HFFc6 (cell line): ENCODE measurements at regions not wholly inside any gene's neighbourhood (a gene's known extent, or its start where the extent isn't known, plus 50 kb on each side); places are given as distances from the start of the nearest gene placed in this dataset.

ENCODE experiments used
- DNase-seq: peaks from one replicate; pipeline ENCODE4 v3.0.0-alpha.2; 2018
- H3K27ac Mint-ChIP-seq: 2 replicates; pipeline ENCODE4 v1.8.0; 2020; ENCODE audit warnings: mild to moderate bottlenecking, mixed read lengths
- H3K27me3 Mint-ChIP-seq: 2 replicates; pipeline ENCODE4 v1.8.0; 2021; ENCODE audit warnings: mild to moderate bottlenecking, moderate library complexity, mixed read lengths; ENCODE audit not compliant: insufficient read depth
- H3K36me3 Mint-ChIP-seq: 2 replicates; pipeline ENCODE4 v1.8.0; 2021; ENCODE audit warnings: low read depth, mixed read lengths
- H3K4me1 Mint-ChIP-seq: 2 replicates; pipeline ENCODE4 v1.8.0; 2020; ENCODE audit warnings: low read depth, mixed read lengths
- H3K4me3 Mint-ChIP-seq: 2 replicates; pipeline ENCODE4 v1.8.0; 2020; ENCODE audit warnings: mild to moderate bottlenecking, moderate library complexity, mixed read lengths
- H3K9me3 Mint-ChIP-seq: 2 replicates; pipeline ENCODE4 v1.8.0; 2020; ENCODE audit warnings: mild to moderate bottlenecking, mixed read lengths
- TF ChIP-seq, protein P1 (sequence below): fragments of 200-600 bp; sonication (generic); IDR thresholded peaks from 2 replicates; pipeline ENCODE4 v1.5.0; 2021; ENCODE audit warnings: antibody characterized with exemption, mild to moderate bottlenecking

DNA sequence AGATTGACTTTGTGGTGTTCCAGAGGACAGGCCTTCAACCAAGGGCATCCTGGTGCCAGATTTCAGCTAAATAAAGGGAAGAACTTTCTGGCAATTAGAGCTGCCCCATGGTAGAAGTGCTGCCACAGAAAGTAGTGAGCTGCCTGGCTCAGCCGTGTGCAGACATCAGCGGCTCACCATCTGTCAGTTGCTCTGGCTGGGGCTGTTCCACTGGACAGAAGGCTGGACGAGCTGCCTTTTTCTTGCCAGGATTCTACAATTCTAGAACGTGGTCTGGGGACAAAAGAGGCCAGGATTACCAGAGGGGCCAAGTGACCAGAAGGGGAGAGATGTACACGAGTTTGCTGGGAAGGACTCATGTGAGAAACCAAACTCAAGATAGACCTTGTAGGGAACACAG is 107.0 kb upstream of the RPL38 start:
- Mint-ChIP-seq H3K4me1 (no peaks in the 10 kb centered on the region), H3K36me3 (no peaks in the 10 kb centered on the region), H3K4me3 (no peak overlapping the region), H3K9me3 (peaks cover 39% of the 10 kb centered on the region), H3K27ac (no peak overlapping the region), H3K27me3 (no peaks in the 10 kb centered on the region; the same call in 1 of the 2 replicates)
- no peak for DNase-seq
- TF ChIP-seq, protein P1, sequence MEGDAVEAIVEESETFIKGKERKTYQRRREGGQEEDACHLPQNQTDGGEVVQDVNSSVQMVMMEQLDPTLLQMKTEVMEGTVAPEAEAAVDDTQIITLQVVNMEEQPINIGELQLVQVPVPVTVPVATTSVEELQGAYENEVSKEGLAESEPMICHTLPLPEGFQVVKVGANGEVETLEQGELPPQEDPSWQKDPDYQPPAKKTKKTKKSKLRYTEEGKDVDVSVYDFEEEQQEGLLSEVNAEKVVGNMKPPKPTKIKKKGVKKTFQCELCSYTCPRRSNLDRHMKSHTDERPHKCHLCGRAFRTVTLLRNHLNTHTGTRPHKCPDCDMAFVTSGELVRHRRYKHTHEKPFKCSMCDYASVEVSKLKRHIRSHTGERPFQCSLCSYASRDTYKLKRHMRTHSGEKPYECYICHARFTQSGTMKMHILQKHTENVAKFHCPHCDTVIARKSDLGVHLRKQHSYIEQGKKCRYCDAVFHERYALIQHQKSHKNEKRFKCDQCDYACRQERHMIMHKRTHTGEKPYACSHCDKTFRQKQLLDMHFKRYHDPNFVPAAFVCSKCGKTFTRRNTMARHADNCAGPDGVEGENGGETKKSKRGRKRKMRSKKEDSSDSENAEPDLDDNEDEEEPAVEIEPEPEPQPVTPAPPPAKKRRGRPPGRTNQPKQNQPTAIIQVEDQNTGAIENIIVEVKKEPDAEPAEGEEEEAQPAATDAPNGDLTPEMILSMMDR: no peak

DNA sequence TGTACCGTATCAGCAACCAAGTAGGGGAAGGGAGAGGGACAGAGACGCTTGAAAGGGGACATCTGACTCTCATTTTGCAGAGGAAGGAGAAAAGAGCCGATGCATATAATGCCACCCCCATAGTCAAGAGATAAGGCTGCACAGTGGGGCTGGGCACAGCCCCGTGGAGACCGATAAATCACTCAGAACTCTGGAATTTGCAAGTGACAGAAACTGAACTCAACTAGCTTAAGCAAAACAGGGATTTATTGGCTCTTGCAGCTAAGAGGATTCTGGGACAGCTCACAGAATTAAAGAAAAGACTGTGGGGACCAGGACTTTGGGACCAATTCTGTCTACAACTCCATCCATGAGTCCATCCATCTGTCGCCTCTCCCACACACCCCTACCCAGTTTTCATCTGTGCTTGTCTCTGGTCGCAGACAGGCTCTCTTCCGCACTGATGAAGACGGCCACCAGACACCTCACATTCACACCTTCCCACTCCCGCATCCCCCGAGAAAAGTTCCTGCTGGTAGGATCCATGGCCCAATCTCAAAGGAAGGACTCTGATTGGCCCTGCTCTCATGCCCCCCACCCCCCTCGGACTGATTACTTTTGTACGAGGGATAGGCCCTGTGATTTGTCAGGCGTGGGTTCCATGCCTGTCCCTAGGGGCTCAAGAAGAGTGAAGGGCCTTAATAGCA is 105.9 kb upstream of the RPL38 start:
- H3K9me3 Mint-ChIP-seq: peaks cover 42% of the 10 kb centered on the region
- no peaks in the 10 kb centered on the region for H3K4me1 Mint-ChIP-seq
- peaks cover 2% of the 10 kb centered on the region for H3K27me3 Mint-ChIP-seq
- H3K27ac Mint-ChIP-seq: no peak overlapping the region
- DNase-seq: no peak
- TF ChIP-seq, protein P1: no peak
- H3K36me3 Mint-ChIP-seq: no peaks in the 10 kb centered on the region
- H3K4me3 Mint-ChIP-seq: no peak overlapping the region

DNA sequence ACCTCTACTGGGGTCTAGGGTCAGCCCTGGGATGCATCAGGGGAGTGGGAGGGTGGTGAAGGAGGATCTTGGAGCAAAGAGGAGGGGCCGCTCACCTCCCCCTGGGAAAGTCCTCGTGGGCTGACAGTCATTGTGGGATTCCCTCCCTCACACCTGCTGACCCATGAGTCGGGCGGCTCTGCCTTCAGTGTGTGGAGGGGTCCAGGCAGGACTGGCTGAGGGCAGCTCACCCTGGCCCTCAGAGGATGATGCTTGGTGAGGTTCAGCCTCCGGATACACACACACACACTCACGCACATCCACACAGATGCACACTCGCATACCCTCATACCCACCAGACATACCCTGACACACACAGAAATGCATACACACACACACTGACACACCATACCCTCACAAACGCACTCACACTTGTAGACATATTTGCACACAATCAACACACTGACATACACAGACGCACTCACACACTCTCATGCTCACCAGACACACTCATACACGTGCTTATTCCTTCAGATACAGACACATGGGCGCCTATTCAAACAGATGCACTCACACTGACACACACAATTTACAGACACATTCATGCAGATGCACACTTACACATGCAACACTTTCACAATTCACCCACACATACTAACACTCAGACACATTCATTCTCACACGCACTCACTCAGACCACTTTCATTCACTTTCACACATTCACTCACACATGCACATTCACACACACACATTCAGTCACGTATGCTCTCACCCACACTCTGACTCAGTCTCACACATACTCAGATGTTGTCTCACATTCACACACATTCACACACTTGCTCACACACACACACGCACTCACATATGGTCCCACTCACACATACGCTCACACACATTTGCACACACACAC is 105.1 kb upstream of the RPL38 start:
- no peak overlapping the region for H3K27ac Mint-ChIP-seq
- TF ChIP-seq, protein P1: no peak
- H3K9me3 Mint-ChIP-seq: peaks cover 40% of the 10 kb centered on the region
- H3K4me3 Mint-ChIP-seq: no peak overlapping the region
- H3K4me1 Mint-ChIP-seq: no peaks in the 10 kb centered on the region
- no peak for DNase-seq
- peaks cover 2% of the 10 kb centered on the region for H3K27me3 Mint-ChIP-seq
- no peaks in the 10 kb centered on the region for H3K36me3 Mint-ChIP-seq

DNA sequence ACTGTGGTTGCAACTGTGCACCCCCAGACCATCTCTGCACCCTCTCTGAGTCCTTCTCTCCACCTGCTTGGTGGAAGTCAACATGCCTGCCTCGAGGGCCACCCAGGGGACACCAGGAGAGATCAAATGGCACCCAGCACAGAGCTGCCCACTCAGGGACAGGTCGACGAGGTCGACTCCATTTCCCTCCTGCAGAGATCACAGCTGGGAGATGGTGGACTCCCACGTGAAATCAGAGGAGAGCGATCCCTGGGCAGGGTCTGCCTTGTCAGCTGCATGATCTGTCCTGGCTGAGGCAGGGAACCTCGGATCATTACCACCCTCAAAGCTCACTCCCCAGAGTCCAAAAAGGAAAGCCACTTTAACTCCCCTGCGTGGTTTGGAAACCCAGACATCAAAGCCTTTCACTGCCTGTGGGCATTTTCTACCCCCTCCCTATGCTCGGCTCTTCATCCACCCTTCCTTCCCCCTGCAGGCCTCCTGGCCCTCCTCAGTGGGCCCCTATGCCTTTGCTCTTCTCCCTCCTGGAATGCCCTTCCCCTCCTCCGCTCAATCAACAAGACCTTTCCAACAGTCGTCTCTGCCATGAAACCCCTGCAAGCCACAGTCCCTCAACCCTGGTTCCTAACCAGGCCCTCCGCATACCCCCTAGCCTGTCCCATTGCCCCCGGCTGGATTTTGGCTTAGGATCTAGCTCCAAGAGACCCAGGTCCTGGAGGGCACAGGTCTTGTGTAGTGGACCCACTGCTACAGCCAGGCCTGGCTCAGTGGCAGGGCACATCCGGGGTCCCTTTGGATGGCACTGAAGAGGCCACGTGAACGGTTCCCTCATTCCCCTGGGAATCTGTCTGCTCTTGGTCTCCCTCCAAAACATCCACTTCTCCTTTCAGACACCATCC is 103.8 kb upstream of the RPL38 start:
- H3K4me1 Mint-ChIP-seq: no peaks in the 10 kb centered on the region
- no peaks in the 10 kb centered on the region for H3K36me3 Mint-ChIP-seq
- peaks cover 4% of the 10 kb centered on the region for H3K27me3 Mint-ChIP-seq
- no peak overlapping the region for H3K4me3 Mint-ChIP-seq
- no peak for DNase-seq
- TF ChIP-seq, protein P1: no peak
- H3K9me3 Mint-ChIP-seq: peaks cover 37% of the 10 kb centered on the region
- no peak overlapping the region for H3K27ac Mint-ChIP-seq

DNA sequence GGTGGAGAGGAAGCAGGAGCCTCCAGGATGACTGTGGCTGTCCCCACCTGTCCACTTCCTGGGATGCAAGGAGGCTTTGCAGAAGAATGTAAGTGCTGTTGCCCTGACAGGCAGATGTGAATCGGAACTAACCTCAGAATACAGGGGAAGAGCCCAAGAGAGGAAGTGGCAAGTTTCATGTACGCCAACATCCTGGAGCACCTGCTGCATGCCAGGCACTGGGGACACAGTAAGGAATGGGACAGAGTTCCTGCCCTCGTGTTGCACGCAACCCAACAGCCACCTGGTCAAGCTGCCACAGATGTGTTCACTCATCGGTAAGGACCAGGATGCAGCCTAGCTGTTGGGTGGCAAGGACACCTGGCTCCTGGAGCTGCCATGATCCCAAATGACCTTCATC is 98.6 kb upstream of the RPL38 start:
- no peaks in the 10 kb centered on the region for H3K4me1 Mint-ChIP-seq
- DNase-seq: no peak
- H3K27ac Mint-ChIP-seq: no peak overlapping the region
- H3K36me3 Mint-ChIP-seq: peaks cover 17% of the 10 kb centered on the region
- H3K9me3 Mint-ChIP-seq: peaks cover 64% of the 10 kb centered on the region
- H3K27me3 Mint-ChIP-seq: peaks cover 4% of the 10 kb centered on the region
- TF ChIP-seq, protein P1: no peak
- no peak overlapping the region for H3K4me3 Mint-ChIP-seq
